ENCODE measurements at regions not wholly inside any gene's neighbourhood (a gene's known extent, or its start where the extent isn't known, plus 50 kb on each side); places are given as distances from the start of the nearest gene placed in this dataset.

- no peak for TF ChIP-seq KDM1A (IDR thresholded peaks at IDR 0.05; ENCODE audit: borderline replicate concordance, low read length)
- no peak for TF ChIP-seq NRF1 (IDR thresholded peaks at IDR 0.05; ENCODE audit: low read depth, low read length)
These were observed 154.8 kb downstream of the BACH1 start (continued) for GRCh38 chr21:29453511-29453910.

Data from H1 (cell line).